ENCODE measurements at regions not wholly inside any gene's neighbourhood (a gene's known extent, or its start where the extent isn't known, plus 50 kb on each side); places are given as distances from the start of the nearest gene placed in this dataset.

- TF ChIP-seq, protein P1, sequence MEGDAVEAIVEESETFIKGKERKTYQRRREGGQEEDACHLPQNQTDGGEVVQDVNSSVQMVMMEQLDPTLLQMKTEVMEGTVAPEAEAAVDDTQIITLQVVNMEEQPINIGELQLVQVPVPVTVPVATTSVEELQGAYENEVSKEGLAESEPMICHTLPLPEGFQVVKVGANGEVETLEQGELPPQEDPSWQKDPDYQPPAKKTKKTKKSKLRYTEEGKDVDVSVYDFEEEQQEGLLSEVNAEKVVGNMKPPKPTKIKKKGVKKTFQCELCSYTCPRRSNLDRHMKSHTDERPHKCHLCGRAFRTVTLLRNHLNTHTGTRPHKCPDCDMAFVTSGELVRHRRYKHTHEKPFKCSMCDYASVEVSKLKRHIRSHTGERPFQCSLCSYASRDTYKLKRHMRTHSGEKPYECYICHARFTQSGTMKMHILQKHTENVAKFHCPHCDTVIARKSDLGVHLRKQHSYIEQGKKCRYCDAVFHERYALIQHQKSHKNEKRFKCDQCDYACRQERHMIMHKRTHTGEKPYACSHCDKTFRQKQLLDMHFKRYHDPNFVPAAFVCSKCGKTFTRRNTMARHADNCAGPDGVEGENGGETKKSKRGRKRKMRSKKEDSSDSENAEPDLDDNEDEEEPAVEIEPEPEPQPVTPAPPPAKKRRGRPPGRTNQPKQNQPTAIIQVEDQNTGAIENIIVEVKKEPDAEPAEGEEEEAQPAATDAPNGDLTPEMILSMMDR (IDR thresholded peaks at IDR 0.05) = no peak
- TF ChIP-seq POLR2A (IDR thresholded peaks at IDR 0.05) = no peak
- no peaks in the 10 kb centered on the region for H3K4me1 ChIP-seq
- intact Hi-C loops (cut with DNase I) = no loop called here
- no peaks in the 10 kb centered on the region for H3K9me3 ChIP-seq
- DNase-seq = no peak
- H3K27me3 ChIP-seq = peaks cover 0 to 28% (median 0%) of the 10 kb centered on the region in 4 donors
- H3K4me3 ChIP-seq = no peak overlapping the region
- H3K36me3 ChIP-seq = no peaks in the 10 kb centered on the region
- no peak overlapping the region for H3K27ac ChIP-seq
- 63 to 76% methylated on average over 6 to 7 of the region's 10 CpGs for WGBS, 2 donors
These were observed 76.6 kb upstream of the LINGO1 start for GRCh38 chr15:77709135-77709886.

GRCh38 chr15:77706482-77707244 is 74.0 kb upstream of the LINGO1 start:
- no peaks in the 10 kb centered on the region for H3K9me3 ChIP-seq
- WGBS, 2 donors = 38 to 60% methylated on average over 1 to 2 of the region's 5 CpGs

DNA sequence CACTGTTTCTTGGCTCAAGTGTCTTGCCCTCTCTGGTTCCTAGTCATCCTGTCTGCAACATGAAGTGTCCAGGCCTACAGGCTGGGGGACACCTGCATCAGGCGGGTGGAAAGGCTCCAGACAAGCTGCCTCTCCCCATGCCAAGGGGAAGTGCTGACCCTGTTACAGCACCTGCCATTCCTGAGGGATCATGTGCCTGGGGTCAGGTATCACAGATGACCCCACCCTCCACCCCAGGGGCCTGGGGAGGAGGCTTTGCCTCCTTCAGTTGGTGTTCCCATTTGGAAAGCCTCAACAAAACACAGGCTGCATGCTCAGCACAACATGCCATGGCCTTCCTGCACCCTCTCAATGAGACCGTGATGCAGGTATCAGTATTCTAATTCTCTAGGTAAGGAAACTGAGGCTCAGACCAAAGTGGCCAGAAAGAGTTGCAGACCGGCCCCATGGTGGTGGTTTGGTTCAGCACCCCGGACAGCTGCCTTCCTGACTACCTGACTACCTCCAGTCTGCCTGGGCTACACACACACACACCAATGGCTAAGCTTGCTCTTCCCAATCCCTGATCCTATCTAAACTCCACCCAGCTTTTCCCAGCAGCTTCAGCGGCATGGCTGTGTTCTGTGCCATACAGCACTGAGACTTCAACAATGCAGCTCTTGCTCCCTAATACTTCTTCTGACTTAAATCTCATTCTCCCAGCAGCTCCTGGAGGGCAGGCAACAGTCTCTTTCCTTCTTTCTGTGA is 69.7 kb upstream of the LINGO1 start:
- Histone ChIP-seq H3K27me3 (peaks cover 0 to 25% (median 0%) of the 10 kb centered on the region in 4 donors), H3K4me3 (no peak overlapping the region), H3K9me3 (no peaks in the 10 kb centered on the region), H3K27ac (no peak overlapping the region), H3K4me1 (no peaks in the 10 kb centered on the region), H3K36me3 (no peaks in the 10 kb centered on the region)
- WGBS, 2 donors = 13 to 37% methylated on average over 4 of the region's 5 CpGs
- TF ChIP-seq, protein P1 (IDR thresholded peaks at IDR 0.05) = no peak
- TF ChIP-seq POLR2A (IDR thresholded peaks at IDR 0.05) = no peak
- DNase-seq = no peak
- intact Hi-C loops (cut with DNase I) = no loop called here

More at GRCh38 chr15:77706482-77707244, 74.0 kb upstream of the LINGO1 start:
- Histone ChIP-seq H3K27me3 (peaks cover 0 to 22% (median 0%) of the 10 kb centered on the region in 4 donors), H3K36me3 (no peaks in the 10 kb centered on the region), H3K4me1 (no peaks in the 10 kb centered on the region), H3K27ac (no peak overlapping the region), H3K4me3 (no peak overlapping the region)
- DNase-seq = no peak
- TF ChIP-seq, protein P1 (IDR thresholded peaks at IDR 0.05) = no peak
- TF ChIP-seq POLR2A (IDR thresholded peaks at IDR 0.05) = no peak
- intact Hi-C loops (cut with DNase I) = no loop called here

GRCh38 chr15:77698481-77698880 is 65.8 kb upstream of the LINGO1 start:
- 55 to 62% methylated on average over 9 of the region's 10 CpGs for WGBS, 2 donors
- peaks cover 0 to 5% (median 0%) of the 10 kb centered on the region in 3 donors for H3K4me1 ChIP-seq
- no peak for DNase-seq
- no peak overlapping the region for H3K4me3 ChIP-seq
- intact Hi-C loops (cut with DNase I) = no loop called here
- no peak for TF ChIP-seq POLR2A (IDR thresholded peaks at IDR 0.05)
- TF ChIP-seq, protein P1 (IDR thresholded peaks at IDR 0.05) = no peak
- H3K9me3 ChIP-seq = no peaks in the 10 kb centered on the region
- H3K27ac ChIP-seq = no peak overlapping the region
- peaks cover 0 to 53% (median 1%) of the 10 kb centered on the region in 4 donors for H3K27me3 ChIP-seq
- no peaks in the 10 kb centered on the region for H3K36me3 ChIP-seq

All from esophagus squamous epithelium (tissue), 5 donors.